CD4-positive, alpha-beta T cell (primary cell): ENCODE measurements at regions not wholly inside any gene's neighbourhood (a gene's known extent, or its start where the extent isn't known, plus 50 kb on each side); places are given as distances from the start of the nearest gene placed in this dataset.

ENCODE experiments used
- ATAC-seq: fragments of 200-7000 bp; cut with Tn5 transposase; one replicate; pipeline ENCODE4 v1.10.0; 2022; ENCODE audit warnings: mild to moderate bottlenecking; ENCODE audit not compliant: poor library complexity
- CTCF ChIA-PET: fragments of 350-600 bp; sonication (Branson Sonifier 250); formaldehyde crosslinking; loops from one replicate; lab custom pipeline; 2021; ENCODE audit warnings: antibody characterized with exemption, inconsistent platforms; lab: Charles Lee
- POLR2A ChIA-PET: fragments of 350-600 bp; sonication (Branson Sonifier 250); formaldehyde crosslinking; loops from one replicate; lab custom pipeline; 2021; ENCODE audit warnings: antibody characterized with exemption, inconsistent platforms; lab: Charles Lee
- DNase-seq, 14 experiments: peaks; one replicate each; pipeline ENCODE4 v3.0.0-alpha.2; 2013 to 2020; ENCODE audit warnings: mixed read lengths in 2 of 14
- H3K27ac ChIP-seq, 2 donors: one replicate each; pipeline versions ENCODE4 v1.5.1 to v1.7.0; 2013; ENCODE audit warnings: low read length in 2 of 2, low read depth in 1 of 2, mild to moderate bottlenecking in 1 of 2
- H3K27me3 ChIP-seq, 2 experiments: 1 replicate in 1 of 2; 2 replicates in 1 of 2; pipeline versions ENCODE4 v1.6.1 to v1.7.0; 2013; ENCODE audit warnings: low read length in 2 of 2, control low read depth in 1 of 2, mild to moderate bottlenecking in 1 of 2, moderate library complexity in 1 of 2; ENCODE audit not compliant: insufficient read depth in 2 of 2, control insufficient read depth in 1 of 2
- H3K36me3 ChIP-seq: one replicate; pipeline ENCODE4 v1.6.1; 2013; ENCODE audit warnings: low read length, control low read depth; ENCODE audit not compliant: insufficient read depth
- H3K4me1 ChIP-seq: one replicate; pipeline ENCODE4 v1.6.1; 2013; ENCODE audit warnings: low read length, control low read depth; ENCODE audit not compliant: insufficient read depth
- H3K4me3 ChIP-seq: one replicate; pipeline ENCODE4 v1.5.1; 2013; ENCODE audit warnings: mild to moderate bottlenecking, low read length, moderate library complexity
- H3K9me3 ChIP-seq, 2 experiments: 1 replicate in 1 of 2; 2 replicates in 1 of 2; pipeline versions ENCODE4 v1.6.1 to v1.7.0; 2013; ENCODE audit warnings: low read length in 2 of 2, mild to moderate bottlenecking in 2 of 2, control low read depth in 1 of 2, moderate library complexity in 1 of 2; ENCODE audit not compliant: control insufficient read depth in 1 of 2, insufficient read depth in 1 of 2
- H3K27ac Mint-ChIP-seq: one replicate; pipeline ENCODE4 v1.8.0; 2020; ENCODE audit warnings: mixed read lengths
- H3K27me3 Mint-ChIP-seq: one replicate; pipeline ENCODE4 v1.8.0; 2021; ENCODE audit warnings: mixed read lengths
- H3K36me3 Mint-ChIP-seq: one replicate; pipeline ENCODE4 v1.8.0; 2021; ENCODE audit warnings: low read depth, mixed read lengths
- H3K4me1 Mint-ChIP-seq: one replicate; pipeline ENCODE4 v1.8.0; 2021; ENCODE audit warnings: low read depth, mixed read lengths
- H3K4me3 Mint-ChIP-seq: one replicate; pipeline ENCODE4 v1.8.0; 2020; ENCODE audit warnings: mild to moderate bottlenecking, mixed read lengths
- H3K9me3 Mint-ChIP-seq: one replicate; pipeline ENCODE4 v1.8.0; 2020; ENCODE audit warnings: mixed read lengths
- CTCF ChIP-seq: fragments of 200-600 bp; IDR thresholded peaks from one replicate; pipeline ENCODE4 v1.8.0; 2022; ENCODE audit warnings: antibody characterized with exemption, mild to moderate bottlenecking
- intact Hi-C, 2 experiments: fragments of 100-400 bp; cut with DNase I in 1 of 2; cut with micrococcal nuclease in 1 of 2; formaldehyde crosslinking; loops; one replicate each; pipeline versions ENCODE4 v1.15.1 to v1.9.0; 2023 to 2025; cut with DNase I, micrococcal nuclease

GRCh38 chr5:18496041-18496440 is 861.8 kb downstream of the TAF11L14 start:
- intact Hi-C loops = no loop called here
- Histone ChIP-seq H3K4me3 (no peak overlapping the region), H3K36me3 (no peaks in the 10 kb centered on the region), H3K4me1 (no peaks in the 10 kb centered on the region), H3K27ac (no peak overlapping the region), H3K9me3 (peaks cover 0 to 3% of the 10 kb centered on the region in 2 experiments), H3K27me3 (no peaks in the 10 kb centered on the region)
- H3K9me3 Mint-ChIP-seq = peaks cover 10% of the 10 kb centered on the region
- DNase-seq (no peak), ATAC-seq (no peak)
- ChIA-PET POLR2A (no interaction called here), CTCF (no interaction called here)
- no peak overlapping the region for H3K4me3 Mint-ChIP-seq
- H3K36me3 Mint-ChIP-seq = no peaks in the 10 kb centered on the region
- no peak overlapping the region for H3K27ac Mint-ChIP-seq
- no peak for TF ChIP-seq CTCF
- no peaks in the 10 kb centered on the region for H3K4me1 Mint-ChIP-seq
- no peaks in the 10 kb centered on the region for H3K27me3 Mint-ChIP-seq

GRCh38 chr5:18497089-18497488 is 862.8 kb downstream of the TAF11L14 start:
- no peak for TF ChIP-seq CTCF
- Histone ChIP-seq H3K4me3 (no peak overlapping the region), H3K27ac (no peak overlapping the region), H3K27me3 (no peaks in the 10 kb centered on the region), H3K36me3 (no peaks in the 10 kb centered on the region), H3K4me1 (no peaks in the 10 kb centered on the region), H3K9me3 (peaks cover 0 to 3% of the 10 kb centered on the region in 2 experiments)
- H3K9me3 Mint-ChIP-seq = peaks cover 8% of the 10 kb centered on the region
- no peak overlapping the region for H3K27ac Mint-ChIP-seq
- ATAC-seq (no peak), DNase-seq (no peak)
- ChIA-PET POLR2A (no interaction called here), CTCF (no interaction called here)
- intact Hi-C loops = no loop called here
- no peaks in the 10 kb centered on the region for H3K27me3 Mint-ChIP-seq
- no peaks in the 10 kb centered on the region for H3K4me1 Mint-ChIP-seq
- H3K4me3 Mint-ChIP-seq = no peak overlapping the region
- H3K36me3 Mint-ChIP-seq = no peaks in the 10 kb centered on the region

GRCh38 chr5:18503797-18504328 is 869.6 kb downstream of the TAF11L14 start:
- no peak overlapping the region for H3K27ac ChIP-seq
- Mint-ChIP-seq H3K4me1 (no peaks in the 10 kb centered on the region), H3K27me3 (no peaks in the 10 kb centered on the region), H3K27ac (no peak overlapping the region), H3K4me3 (no peak overlapping the region), H3K36me3 (no peaks in the 10 kb centered on the region), H3K9me3 (peaks cover 4% of the 10 kb centered on the region)
- POLR2A ChIA-PET = no interaction called here
- no peaks in the 10 kb centered on the region for H3K36me3 ChIP-seq
- no peaks in the 10 kb centered on the region for H3K4me1 ChIP-seq
- ATAC-seq = no peak
- no peak for DNase-seq
- no peak for TF ChIP-seq CTCF
- no peak overlapping the region for H3K4me3 ChIP-seq
- intact Hi-C loops = no loop called here
- no peaks in the 10 kb centered on the region for H3K27me3 ChIP-seq
- CTCF ChIA-PET = no interaction called here
- no peaks in the 10 kb centered on the region for H3K9me3 ChIP-seq
